HCT116 (cell line): ENCODE measurements at regions not wholly inside any gene's neighbourhood (a gene's known extent, or its start where the extent isn't known, plus 50 kb on each side); places are given as distances from the start of the nearest gene placed in this dataset.

ENCODE experiments used
- ATAC-seq: fragments of 200-7000 bp; cut with Tn5 transposase; 2 replicates; pipeline ENCODE4 v1.9.1; 2020; ENCODE audit warnings: mild to moderate bottlenecking, moderate library complexity
- BruUV-seq: library from RNA; stranded (reverse); fragments of 400-500 nt; replicated peaks from 2 replicates; lab custom pipeline; 2021; lab: Mats Ljungman, UMichigan
- CTCF ChIA-PET: fragments of 300-600 bp; sonication (Branson Sonifier 250); formaldehyde crosslinking; loops from one replicate; lab custom pipeline; 2021; ENCODE audit warnings: antibody characterized with exemption; lab: Charles Lee
- POLR2A ChIA-PET: fragments of 300-600, 350-600 bp; sonication (Branson Sonifier 250); formaldehyde crosslinking; loops from one replicate; lab custom pipeline; 2021; ENCODE audit warnings: antibody characterized with exemption; lab: Charles Lee
- RAD21 ChIA-PET, 2 experiments: fragments of 300-600 bp; sonication (Branson Sonifier 250); formaldehyde crosslinking; loops; one replicate each; lab custom pipeline; 2023; ENCODE audit warnings: low total read pairs in 2 of 2; ENCODE audit not compliant: uncharacterized antibody in 2 of 2, unreplicated experiment in 2 of 2, low non-redundant PET in 1 of 2; lab: Charles Lee
- DNase-seq: peaks from one replicate; pipeline ENCODE4 v3.0.0-alpha.2; 2010; ENCODE audit warnings: low read depth, low spot score
- H2AFZ ChIP-seq: fragments of 200-600 bp; shearing (Covaris generic), sonication (generic); 2 replicates; pipeline ENCODE4 v1.6.1; 2017; ENCODE audit warnings: low read depth, mixed run types, mixed read lengths, antibody characterized with exemption, low read length; ENCODE audit not compliant: poor library complexity, severe bottlenecking
- H3K27ac ChIP-seq: 2 replicates; pipeline ENCODE4 v1.5.1; 2012; ENCODE audit warnings: low read depth, low read length
- H3K27me3 ChIP-seq: fragments of 200-600 bp; sonication (generic); 2 replicates; pipeline ENCODE4 v1.6.1; 2016; ENCODE audit warnings: mixed run types, low read length, mixed read lengths; ENCODE audit not compliant: insufficient read depth
- H3K36me3 ChIP-seq, 2 experiments: fragments of 200-500 bp in 1 of 2; fragments of 200-600 bp in 1 of 2; sonication (Bioruptor generic) in 1 of 2; sonication (generic) in 1 of 2; 2 replicates each; pipeline versions ENCODE4 v1.5.1 to v1.6.1; 2014 to 2016; ENCODE audit warnings: low read length in 2 of 2, inconsistent platforms in 1 of 2, mixed read lengths in 1 of 2, mixed run types in 1 of 2; ENCODE audit not compliant: insufficient read depth in 2 of 2, control insufficient read depth in 1 of 2
- H3K4me1 ChIP-seq, 2 experiments: fragments of 200-600 bp in 1 of 2; sonication (generic) in 1 of 2; 2 replicates each; pipeline versions ENCODE4 v1.5.1 to v1.6.1; 2012 to 2017; ENCODE audit warnings: low read length in 2 of 2, inconsistent platforms in 1 of 2, mild to moderate bottlenecking in 1 of 2, mixed read lengths in 1 of 2, mixed run types in 1 of 2, moderate library complexity in 1 of 2; ENCODE audit not compliant: insufficient read depth in 2 of 2, control insufficient read depth in 1 of 2
- H3K4me2 ChIP-seq: fragments of 200-600 bp; sonication (generic); 2 replicates; pipeline ENCODE4 v1.6.1; 2017; ENCODE audit warnings: mixed run types, low read length, mixed read lengths
- H3K4me3 ChIP-seq, 2 experiments: fragments of 200-600 bp in 1 of 2; sonication (generic) in 1 of 2; replicated peaks in 1 of 2; 2 replicates each; pipeline ENCODE4 v1.5.1; 2011 to 2016; ENCODE audit warnings: low read length in 2 of 2, control low read depth in 1 of 2, low read depth in 1 of 2, mild to moderate bottlenecking in 1 of 2, mixed read lengths in 1 of 2, mixed run types in 1 of 2
- H3K79me2 ChIP-seq: fragments of 200-600 bp; sonication (generic); 2 replicates; pipeline ENCODE4 v1.6.1; 2017; ENCODE audit warnings: mild to moderate bottlenecking, mixed run types, low read length, moderate library complexity, mixed read lengths; ENCODE audit not compliant: insufficient read depth
- H3K9ac ChIP-seq: fragments of 200-600 bp; sonication (generic); 2 replicates; pipeline ENCODE4 v1.6.1; 2016; ENCODE audit warnings: low read length, mixed read lengths
- H3K9me2 ChIP-seq: fragments of 200-600 bp; sonication (generic), shearing (Covaris generic); 2 replicates; pipeline ENCODE4 v1.6.1; 2017; ENCODE audit warnings: mixed run types, mild to moderate bottlenecking, moderate library complexity; ENCODE audit not compliant: insufficient read depth
- H3K9me3 ChIP-seq, 2 experiments: fragments of 200-500 bp in 1 of 2; fragments of 200-600 bp in 1 of 2; sonication (Bioruptor generic) in 1 of 2; sonication (generic) in 1 of 2; 2 replicates each; pipeline ENCODE4 v1.6.1; 2014 to 2017; ENCODE audit warnings: low read length in 2 of 2, mixed read lengths in 2 of 2, inconsistent platforms in 1 of 2, low read depth in 1 of 2, mild to moderate bottlenecking in 1 of 2, mixed run types in 1 of 2, moderate library complexity in 1 of 2; ENCODE audit not compliant: control insufficient read depth in 1 of 2, insufficient read depth in 1 of 2
- H4K20me1 ChIP-seq: fragments of 200-600 bp; sonication (generic), shearing (Covaris generic); 2 replicates; pipeline ENCODE4 v1.6.1; 2017; ENCODE audit warnings: mixed run types, mild to moderate bottlenecking, moderate library complexity; ENCODE audit not compliant: insufficient read depth
- EGR1 ChIP-seq: IDR thresholded peaks from 2 replicates; pipeline ENCODE4 v1.6.1; 2012; ENCODE audit warnings: low read depth
- ELF1 ChIP-seq: IDR thresholded peaks from 2 replicates; pipeline ENCODE4 v1.6.1; 2012; ENCODE audit warnings: low read depth, borderline replicate concordance
- EZH2 ChIP-seq: fragments of 200-600 bp; sonication (generic); IDR thresholded peaks from 2 replicates; pipeline ENCODE4 v1.6.1; 2017; ENCODE audit warnings: antibody characterized with exemption, mixed run types
- EZH2phosphoT487 ChIP-seq: fragments of 200-600 bp; IDR thresholded peaks from 2 replicates; pipeline ENCODE4 v1.6.1; 2018; ENCODE audit warnings: antibody characterized with exemption, borderline replicate concordance
- FOSL1 ChIP-seq: IDR thresholded peaks from 2 replicates; pipeline ENCODE4 v1.6.1; 2012; ENCODE audit warnings: low read depth
- JUND ChIP-seq: IDR thresholded peaks from 2 replicates; pipeline ENCODE4 v1.6.1; 2012
- POLR2A ChIP-seq: IDR thresholded peaks from 2 replicates; pipeline ENCODE4 v1.7.0; 2011; ENCODE audit warnings: borderline replicate concordance; ENCODE audit not compliant: insufficient read depth, insufficient read length; ENCODE audit errors: extremely low read depth
- POLR2AphosphoS5 ChIP-seq: IDR thresholded peaks from 2 replicates; pipeline ENCODE4 v1.6.1; 2011; ENCODE audit warnings: mild to moderate bottlenecking, low read depth, low read length, moderate library complexity
- SIN3A ChIP-seq: IDR thresholded peaks from 2 replicates; pipeline ENCODE4 v1.6.1; 2012; ENCODE audit warnings: low read depth
- SP1 ChIP-seq: IDR thresholded peaks from 2 replicates; pipeline ENCODE4 v1.6.1; 2012; ENCODE audit warnings: low read depth
- SRF ChIP-seq: IDR thresholded peaks from 2 replicates; pipeline ENCODE4 v1.6.1; 2012; ENCODE audit warnings: low read depth
- TCF7L2 ChIP-seq: IDR thresholded peaks from 2 replicates; pipeline ENCODE4 v1.7.0; 2011; ENCODE audit warnings: borderline replicate concordance, inconsistent platforms; ENCODE audit not compliant: insufficient read depth, insufficient read length; ENCODE audit errors: extremely low read depth
- ZFX ChIP-seq: fragments of 450-650 bp; IDR thresholded peaks from 2 replicates; pipeline ENCODE4 v1.6.1; 2017
- ZNF274 ChIP-seq: fragments of 200-500 bp; sonication (Bioruptor generic); IDR thresholded peaks from 2 replicates; pipeline ENCODE4 v1.6.1; 2014; ENCODE audit warnings: mild to moderate bottlenecking, low read depth, low read length, inconsistent platforms
- intact Hi-C: fragments of 100-400 bp; cut with micrococcal nuclease; formaldehyde crosslinking; loops from 2 replicates; pipeline ENCODE4 v1.10.0; 2022
- TF ChIP-seq, protein P1 (sequence below): IDR thresholded peaks from 2 replicates; pipeline ENCODE4 v1.6.1; 2012

GRCh38 chr6:130677312-130677711 is 149.9 kb upstream of the SMLR1 start:
- H3K79me2 ChIP-seq = no peaks in the 10 kb centered on the region
- no peak for TF ChIP-seq ZFX
- TF ChIP-seq EZH2phosphoT487 = no peak
- no peak for TF ChIP-seq SRF
- no peak for TF ChIP-seq POLR2A
- no peak for TF ChIP-seq SIN3A
- TF ChIP-seq TCF7L2 = no peak
- no peak for TF ChIP-seq POLR2AphosphoS5
- TF ChIP-seq ZNF274 = no peak
- TF ChIP-seq, protein P1, sequence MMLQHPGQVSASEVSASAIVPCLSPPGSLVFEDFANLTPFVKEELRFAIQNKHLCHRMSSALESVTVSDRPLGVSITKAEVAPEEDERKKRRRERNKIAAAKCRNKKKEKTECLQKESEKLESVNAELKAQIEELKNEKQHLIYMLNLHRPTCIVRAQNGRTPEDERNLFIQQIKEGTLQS = no peak
- TF ChIP-seq JUND = no peak
- TF ChIP-seq SP1 = no peak
- TF ChIP-seq FOSL1 = no peak
- no peak for TF ChIP-seq ELF1
- no peak for TF ChIP-seq EZH2
- TF ChIP-seq EGR1 = no peak
- TF ChIP-seq, all 23 proteins: peak for 0
- intact Hi-C loops = loop anchor here (5.0 kb wide), 1 partner anchor 355 kb away; no protein-coding TSS in a partner anchor
- Histone ChIP-seq H4K20me1 (no peaks in the 10 kb centered on the region), H3K27me3 (no peaks in the 10 kb centered on the region), H3K9ac (no peak overlapping the region), H3K9me2 (no peaks in the 10 kb centered on the region), H3K36me3 (no peaks in the 10 kb centered on the region), H3K4me2 (no peak overlapping the region), H3K9me3 (no peaks in the 10 kb centered on the region), H3K27ac (no peak overlapping the region), H3K4me3 (no peak overlapping the region), H2AFZ (peak overlapping the region; percentile 22), H3K4me1 (peaks cover 7% of the 10 kb centered on the region in 2 experiments; a peak in 3 of 4 replicates)
- ChIA-PET POLR2A (no interaction called here), CTCF (no interaction called here), RAD21 (no interaction called here)
- DNase-seq (no peak), ATAC-seq (no peak)
- BruUV-seq = no TSS peak
